NCI-H1092 treated with DMSO at 0.1 percent for 48 hours (cell line): ENCODE measurements at regions not wholly inside any gene's neighbourhood (a gene's known extent, or its start where the extent isn't known, plus 50 kb on each side); places are given as distances from the start of the nearest gene placed in this dataset.

Experiments
- DNase-seq: peaks from one replicate; lab custom pipeline; 2025; lab: John Stamatoyannopoulos, UW

DNA sequence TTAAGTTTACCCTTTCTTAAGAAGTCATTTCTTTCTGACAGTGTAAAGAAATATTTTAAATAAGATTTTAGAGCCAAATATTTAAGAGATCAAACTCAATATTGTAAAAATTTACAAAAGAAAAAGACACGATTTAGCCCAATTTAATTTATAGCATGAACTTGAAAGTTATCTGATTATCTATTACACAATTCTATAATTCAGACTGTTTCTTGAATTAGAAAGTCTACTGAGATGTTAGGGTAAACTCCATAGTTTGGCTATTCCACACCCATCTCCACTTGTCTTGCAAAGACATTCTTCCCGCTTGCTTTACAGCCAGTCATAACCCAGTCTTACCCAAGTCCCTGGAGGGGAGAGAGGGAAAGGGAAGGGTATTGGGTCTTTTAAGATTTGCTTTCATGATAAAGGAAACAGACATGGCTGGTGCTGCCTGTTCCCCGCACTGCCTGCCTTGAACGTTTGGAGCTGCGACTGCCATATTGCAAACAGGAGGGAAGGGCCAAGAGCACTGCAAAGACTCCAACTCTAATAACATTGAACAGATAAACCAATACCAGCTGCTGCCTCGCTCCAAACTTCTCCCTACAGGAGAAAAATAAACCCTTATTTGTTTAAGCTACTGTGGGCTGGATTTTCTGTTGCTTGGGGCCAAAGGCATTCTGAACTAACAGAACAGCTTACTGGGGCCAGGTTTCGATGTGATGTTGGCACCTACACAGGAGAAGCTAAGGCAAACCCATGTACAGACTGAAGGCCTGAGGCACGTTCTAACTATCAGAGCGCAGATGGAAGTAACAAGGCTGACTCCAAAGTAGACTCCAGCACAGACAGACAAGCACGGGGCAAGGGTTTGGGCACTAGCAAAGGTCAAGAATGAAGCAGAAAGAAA is 552.3 kb upstream of the JARID2 start:
- no peak for DNase-seq

DNA sequence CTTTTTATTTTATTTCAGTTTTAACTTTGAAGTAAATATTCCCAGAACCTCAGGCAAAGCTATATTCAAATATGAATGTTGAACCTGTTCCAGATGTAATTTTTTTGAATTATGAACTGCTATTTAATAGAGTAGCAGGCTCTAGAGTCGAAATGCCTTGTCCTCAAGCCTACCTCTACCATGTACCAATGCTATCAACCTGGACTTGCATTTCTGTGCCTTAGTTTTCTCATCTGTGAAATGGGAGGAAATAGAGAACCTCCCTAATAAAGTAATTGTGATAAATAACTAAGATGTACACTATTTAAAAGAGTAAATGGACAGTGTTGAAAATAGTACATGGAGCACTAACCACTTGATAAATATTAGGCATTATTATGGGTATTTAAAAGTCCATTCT is 551.6 kb upstream of the JARID2 start:
- no peak for DNase-seq

DNA sequence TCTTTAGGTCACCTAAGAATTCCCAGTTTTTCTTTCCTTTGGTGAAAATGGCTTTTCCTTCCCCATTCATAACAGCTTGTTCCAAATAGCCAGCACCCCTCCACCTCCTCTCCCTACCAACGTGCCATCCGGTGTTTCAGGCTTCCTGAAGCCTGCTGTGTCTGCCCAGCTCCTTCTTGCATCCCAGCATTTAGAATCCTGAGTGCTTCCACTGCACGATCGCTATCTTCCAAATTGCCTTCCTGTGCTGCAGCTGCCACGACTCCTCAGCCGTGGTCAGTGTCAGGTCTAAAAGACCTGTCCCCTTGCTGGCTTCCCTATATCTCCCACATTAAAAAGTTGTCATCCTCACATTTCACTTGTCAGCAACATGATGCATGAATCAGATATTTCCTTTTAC is 550.3 kb upstream of the JARID2 start:
- DNase-seq: no peak

DNA sequence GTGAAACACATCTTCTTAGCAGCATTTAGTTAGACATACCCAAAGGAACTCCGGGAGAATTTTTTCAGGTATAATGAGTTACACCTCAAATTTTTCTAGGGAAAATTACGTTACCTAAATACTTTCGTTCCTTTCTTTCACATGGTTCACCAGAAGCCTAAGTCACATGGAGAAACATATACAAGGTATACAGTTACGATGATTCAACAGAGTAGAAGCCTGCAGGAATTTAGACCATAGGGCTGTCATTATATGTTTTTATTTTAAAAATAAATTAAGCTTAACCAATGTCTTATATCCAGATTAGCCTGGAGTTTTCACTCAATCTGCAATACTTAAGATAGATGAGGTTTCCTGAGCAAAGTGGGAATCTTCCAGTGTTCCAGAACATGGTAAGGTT is 549.5 kb upstream of the JARID2 start:
- DNase-seq: no peak

DNA sequence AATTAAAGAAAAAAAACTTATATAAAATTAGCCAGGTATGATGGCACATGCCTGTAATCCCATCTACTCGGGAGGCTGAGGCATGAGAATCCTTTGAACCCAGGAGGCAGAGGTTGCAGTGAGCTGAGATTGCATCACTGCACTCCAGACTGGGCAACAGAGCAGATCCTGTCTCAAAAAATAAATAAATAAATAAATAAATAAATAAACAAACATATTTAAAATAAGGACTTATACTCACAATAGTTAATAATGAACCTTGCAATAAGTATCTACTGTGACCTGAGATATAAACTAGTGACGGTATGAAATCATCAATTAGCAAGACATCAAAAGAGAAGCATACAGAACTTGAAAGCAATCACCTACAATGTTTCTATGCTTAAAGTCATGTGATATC is 548.4 kb upstream of the JARID2 start:
- no peak for DNase-seq

DNA sequence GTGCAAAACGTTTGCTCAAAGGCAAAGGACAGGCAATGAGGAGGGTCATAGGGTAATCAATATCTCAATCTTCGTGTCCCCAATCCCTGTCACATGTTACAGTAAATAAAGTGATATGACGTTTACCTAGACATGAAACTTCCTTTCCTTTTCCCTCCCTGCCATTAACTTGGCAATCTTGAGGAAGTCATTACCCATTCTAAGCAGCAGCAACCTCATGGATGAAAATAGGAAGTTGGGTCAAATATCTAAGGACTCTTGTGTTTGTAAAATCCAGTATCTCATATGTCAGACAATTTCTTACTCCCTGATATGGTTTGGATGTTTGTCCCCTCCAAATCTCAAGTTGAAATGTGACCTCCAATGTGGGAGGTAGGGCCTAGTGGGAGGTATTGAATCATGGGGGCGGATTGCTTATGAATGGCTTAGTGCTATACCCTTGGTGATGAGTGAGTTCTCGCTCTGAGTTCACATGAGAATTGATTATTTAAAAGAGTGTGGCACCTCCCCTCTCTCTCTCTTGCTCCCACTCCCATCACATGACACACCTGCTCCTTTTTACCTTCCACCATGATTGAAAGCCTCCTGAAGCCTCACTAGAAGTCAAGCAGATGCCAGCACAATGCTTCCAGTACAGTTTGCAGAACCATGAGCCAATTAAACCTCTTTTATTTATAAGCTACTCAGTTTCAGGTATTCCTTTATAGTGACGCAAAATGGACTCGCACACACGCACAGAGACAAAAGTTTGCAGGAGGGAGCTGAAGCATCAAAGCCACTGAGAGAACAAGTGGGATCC is 545.9 kb upstream of the JARID2 start:
- DNase-seq: no peak

DNA sequence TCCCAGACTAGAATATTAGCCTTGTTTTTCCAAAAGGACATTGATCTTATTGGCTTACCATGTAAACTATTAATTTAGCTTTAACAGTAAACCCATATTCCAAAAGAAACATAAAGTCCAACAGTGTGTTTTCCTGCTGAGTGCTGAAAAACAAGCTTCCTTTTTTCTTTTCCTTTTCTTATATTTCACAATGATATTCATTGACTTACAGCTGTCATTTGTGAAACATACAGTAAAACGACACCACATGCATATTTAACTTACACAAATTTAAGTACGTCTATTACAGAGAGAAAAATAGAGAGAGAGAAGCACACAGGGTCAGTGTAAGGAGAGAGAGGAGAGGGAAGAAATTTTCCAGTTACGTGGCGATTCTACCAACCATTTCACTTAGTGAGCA is 543.9 kb upstream of the JARID2 start:
- no peak for DNase-seq

DNA sequence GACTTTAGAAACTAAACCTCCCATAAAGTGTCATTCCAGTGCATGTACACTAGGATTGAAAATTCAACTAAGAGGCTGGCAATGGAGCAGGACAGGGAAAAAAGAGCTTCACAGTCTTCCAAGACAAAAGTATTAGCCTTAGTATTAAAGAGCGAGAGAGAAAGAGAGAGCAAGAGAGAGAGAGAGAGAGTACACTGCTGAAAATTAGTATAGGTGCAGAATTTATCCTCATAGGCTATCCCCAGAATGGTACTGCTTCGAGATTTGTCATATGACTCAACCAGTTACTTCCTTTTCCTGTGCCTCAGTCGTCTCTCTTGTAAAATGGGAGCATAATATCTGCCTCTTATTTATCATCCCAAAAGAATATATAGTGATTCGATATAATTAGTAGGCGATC is 543.2 kb upstream of the JARID2 start:
- no peak for DNase-seq

DNA sequence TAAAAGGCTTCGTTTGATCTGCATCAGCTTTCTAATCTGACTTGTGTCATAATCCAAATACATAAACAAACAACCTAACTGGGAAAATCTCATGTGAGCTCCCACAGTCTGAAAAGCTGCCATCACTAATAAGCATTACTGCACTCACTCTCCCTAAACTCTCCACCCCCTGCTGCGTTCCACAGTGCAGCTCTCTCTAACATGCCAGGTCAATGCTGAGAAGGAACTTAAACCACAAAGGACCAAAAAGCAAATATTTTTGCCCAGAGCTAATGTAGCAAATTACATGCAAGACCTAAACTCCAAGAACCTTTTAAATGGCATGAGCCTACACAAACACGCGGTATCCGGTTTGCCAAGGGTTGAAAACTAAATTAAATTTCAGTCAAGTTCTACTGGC is 542.3 kb upstream of the JARID2 start:
- DNase-seq: no peak

DNA sequence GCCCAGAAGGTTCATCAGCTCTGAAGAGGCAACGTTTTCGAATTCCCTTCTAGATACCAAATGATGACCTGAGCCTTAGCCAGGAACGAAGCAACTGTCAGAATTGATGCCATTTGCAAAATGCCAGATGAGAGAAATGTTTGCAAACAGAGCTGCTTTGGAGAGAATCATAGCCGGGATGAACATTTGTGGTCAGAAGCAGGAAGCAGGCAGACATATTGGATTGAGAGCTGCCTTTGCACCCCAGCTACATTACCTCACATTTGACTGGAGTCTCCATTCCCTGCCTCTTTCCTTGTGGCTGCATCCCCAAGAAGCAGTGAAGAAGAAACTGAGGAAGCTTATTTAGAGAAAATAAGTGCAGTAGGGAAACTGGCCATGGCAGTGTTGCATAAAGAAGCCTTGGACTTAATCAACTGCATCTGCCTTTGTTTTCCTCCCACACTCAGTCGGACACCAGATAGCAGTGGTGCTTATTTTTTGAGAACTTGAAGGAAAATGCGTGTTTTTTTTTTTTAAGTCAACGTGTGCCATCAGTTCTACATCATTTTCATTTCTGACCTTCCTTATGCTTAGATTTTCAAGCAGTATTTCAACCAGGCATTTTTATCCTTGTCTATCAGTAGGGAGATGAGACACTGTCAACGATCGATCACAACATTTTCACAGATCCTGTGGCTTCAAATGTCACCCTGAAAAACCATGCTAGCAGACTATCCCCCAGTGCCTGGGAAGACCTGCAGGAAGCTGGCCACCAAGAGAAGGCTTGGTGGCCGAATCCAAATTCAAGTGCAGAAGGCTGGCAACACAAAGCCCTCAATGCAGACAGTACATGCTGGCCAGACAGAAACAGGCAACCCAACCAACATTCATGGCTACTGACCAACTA is 541.2 kb upstream of the JARID2 start:
- DNase-seq: no peak

DNA sequence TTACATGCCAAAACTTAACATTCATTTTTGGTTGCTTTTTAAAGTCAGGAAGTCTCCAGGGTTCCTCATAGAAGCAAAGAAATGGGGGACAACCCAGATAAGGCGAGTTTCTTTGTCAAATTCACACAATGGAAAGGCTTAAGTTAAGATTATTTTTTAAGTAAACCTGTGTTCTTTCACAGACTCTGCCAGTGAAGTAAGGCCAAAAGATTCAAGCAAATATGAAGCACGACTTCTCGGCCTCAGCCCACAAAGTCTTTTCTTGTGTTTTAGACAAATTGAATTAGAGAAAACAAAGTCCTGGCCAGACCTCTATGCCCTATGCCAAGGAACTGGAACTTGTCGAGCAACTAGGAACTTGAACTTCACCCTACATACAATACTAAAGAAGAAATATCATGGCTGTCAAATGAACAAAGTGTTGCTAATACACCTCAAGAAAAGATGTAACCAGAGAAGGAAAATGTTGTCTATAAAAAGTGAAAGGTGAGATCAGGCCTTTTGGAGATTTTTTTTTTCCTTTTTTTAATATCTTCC is 540.0 kb upstream of the JARID2 start:
- DNase-seq: no peak

DNA sequence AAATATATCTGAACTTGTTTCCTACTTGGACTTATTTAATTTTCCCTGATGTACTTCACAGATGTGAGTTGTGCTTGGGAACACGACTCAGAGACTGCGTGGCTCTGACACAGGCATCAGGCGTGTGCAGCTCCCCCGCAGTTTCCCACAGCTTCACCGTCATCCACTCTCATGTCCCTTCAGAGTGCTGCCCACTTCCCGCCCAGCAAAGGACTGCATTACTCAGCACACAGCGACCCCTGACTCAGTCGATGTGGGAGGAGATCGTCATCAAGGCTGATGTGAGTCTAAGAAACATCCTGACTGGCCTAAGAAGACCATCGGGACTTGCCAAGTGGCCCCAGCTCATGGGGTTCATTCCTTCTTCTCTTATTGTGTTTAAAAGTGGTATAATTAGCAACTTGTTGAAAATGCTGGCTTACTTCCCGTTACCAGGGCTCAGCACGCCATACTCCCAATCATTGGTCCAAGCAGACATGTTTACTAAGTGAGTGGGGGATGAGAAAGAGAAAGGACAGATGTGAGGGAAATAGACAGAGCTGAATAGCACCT is 539.4 kb upstream of the JARID2 start:
- no peak for DNase-seq

DNA sequence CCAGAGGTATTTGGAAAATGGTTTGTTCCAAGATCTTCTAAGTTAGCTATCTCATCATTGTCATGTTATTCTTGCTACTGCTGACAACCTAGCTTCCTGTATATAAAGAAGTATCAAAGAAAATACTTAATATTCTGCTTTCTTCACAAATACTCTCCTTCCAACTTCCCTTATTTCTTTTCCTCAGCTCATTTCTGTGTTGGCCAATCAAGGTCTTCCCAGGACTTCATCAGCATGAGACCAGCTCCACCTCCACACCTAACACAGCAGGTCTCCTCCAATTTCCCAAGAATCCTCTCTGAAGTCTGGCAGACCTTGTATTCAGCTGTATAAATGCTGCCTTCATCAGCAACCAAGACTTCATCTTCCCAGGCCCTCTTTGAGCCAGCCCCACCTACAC is 538.6 kb upstream of the JARID2 start:
- no peak for DNase-seq

DNA sequence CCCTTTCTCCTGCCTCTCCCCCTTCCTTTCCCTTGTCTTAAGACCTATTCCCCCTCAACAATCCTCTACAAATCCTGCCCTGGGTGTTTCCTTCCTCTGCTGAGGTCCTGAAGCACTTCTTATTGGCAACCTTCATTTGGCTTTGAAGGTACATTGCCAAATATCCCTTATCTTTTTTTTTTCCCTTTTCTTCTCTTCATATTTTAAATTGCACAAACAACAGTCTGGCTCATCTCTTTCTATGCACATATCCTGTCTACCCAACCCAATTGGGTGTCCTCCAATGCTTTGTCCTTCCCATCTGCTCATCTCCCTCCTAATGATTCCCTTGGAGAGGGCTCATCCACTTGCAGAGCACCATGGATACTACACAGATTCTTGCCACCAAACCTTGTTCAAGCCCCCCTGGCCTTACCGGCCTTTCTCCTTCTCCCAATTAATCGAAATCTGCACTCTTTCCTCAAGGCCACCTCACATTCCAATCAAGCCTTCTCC is 537.9 kb upstream of the JARID2 start:
- no peak for DNase-seq

DNA sequence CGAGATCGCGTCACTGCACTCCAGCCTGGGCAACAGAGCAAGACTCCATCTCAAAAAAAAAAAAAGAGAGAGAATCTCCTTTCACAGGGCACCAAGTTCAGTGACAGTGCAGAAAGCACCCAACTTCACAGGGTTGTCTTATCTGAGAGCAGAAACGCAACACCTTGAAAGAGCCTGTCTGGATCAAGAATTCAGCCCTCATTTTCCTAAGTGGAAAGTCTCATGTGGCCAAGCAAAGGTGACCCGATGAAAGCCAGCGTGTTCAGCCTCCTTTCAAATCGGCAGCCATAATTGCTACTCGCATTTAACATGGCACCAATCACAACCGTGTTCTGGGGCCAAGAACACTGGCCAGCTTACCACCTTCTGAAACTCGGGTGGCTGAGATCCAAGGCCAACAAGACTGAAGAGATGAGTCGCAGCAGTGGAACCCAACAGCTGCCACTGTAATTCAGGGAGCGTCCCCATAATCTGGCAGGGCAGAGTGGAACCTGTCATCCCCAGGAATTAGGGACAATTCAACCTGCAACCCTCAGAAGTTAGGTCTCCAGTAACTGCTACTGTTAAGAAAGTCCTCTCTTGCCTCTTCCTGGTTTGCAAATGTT is 536.7 kb upstream of the JARID2 start:
- DNase-seq: no peak

DNA sequence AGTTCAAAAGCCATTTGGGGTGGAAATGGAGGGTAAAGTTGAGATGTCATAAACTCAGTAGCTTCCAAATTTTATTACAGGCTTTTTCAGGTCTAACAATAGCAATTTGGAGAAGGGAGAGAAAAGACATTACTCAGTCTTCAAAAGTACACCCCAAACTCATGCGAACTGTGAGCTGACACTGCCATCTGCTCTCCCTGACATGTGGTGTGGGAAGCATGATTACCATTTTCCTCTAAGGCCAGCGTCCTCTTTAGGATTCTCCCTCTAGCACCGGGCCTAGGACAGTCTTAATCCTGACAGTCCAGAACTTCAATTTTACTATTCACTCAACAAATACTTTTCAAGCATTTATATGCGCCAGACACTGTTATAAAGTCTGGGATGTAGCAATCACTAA is 536.0 kb upstream of the JARID2 start:
- DNase-seq: no peak

DNA sequence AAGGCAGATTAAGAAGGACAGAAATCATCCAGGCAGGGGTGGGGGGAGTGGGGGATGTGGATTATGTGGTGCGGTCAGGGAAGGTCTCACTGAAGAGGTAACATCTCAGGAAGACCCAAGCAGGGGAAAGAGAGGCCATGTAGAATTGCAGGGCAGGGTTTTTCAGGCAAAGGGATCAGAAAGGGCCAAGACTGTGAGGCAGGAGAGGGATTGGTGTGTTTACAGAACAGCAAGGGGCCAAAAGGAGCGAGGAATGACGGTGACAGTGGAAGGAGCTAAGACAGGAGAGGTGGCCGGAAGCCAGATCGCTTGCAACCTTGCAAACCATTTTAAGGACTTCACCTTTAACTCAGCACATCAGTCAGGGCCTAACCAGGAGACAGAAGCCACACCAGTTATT is 535.4 kb upstream of the JARID2 start:
- DNase-seq: no peak

DNA sequence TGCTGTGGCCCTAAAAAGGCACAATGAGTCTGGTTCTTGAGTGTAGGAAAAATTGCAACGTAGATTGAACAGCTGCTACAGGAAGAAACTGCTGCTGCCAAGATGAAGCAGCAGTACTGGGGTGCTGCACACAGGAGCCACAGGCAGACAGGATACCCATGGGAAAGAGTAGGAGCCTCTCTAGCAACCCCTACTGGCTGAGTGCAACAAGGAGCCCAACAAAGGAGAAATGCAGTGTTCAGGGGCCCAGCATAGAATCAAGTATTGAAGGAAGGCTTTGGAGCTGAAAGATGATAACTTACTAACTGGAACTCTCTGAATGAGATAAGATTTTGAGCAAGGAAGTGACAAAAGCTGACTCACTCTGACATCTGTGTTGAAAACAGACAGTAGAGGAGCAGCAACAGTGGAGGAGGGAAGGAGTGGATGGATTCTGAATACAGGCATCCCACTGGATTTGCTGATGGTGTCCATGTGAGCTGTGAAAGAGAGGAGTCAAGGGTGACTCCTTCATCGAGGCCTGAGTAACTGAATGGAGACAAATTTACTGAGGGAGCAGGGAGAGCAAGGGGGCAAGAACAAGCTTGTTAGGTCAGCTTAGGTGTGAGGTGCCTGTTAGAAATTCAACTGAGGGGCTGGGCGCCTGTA is 534.7 kb upstream of the JARID2 start:
- no peak for DNase-seq

DNA sequence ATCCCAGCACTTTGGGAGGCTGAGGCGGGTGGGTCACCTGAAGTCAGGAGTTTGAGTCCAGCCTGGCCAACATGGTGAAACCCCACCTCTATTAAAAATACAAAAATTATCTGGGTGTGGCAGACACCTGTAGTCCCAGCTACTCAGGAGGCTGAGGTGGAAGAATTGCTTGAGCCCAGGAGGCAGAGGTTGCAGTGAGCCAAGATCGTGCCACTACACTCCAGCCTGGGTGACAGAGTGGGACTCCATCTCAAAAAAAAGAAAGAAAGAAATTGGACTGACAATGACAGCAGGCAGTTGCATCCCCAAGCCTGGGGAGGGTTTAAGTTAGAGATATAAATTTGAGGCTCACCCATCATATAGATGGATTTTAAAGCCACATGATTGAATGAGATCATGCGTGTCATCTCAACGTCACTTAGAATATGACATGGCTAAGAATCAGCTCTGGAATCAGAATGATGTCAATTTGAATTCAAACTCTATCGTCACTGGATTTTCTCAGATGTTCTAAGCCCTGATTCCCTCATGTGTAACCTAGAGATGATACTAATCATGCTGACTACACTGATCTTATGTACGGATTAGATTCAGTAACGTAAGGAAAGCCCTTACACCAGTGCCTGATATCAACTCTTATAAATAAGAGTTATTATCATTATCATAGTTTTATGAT is 534.0 kb upstream of the JARID2 start:
- no peak for DNase-seq
